Adrenal gland (tissue), 9 donors: ENCODE measurements at regions not wholly inside any gene's neighbourhood (a gene's known extent, or its start where the extent isn't known, plus 50 kb on each side); places are given as distances from the start of the nearest gene placed in this dataset.

Source experiments
- DNase-seq, 7 donors: peaks; one replicate each; pipeline ENCODE4 v3.0.0-alpha.2; 2019 to 2020
- H3K27ac ChIP-seq, 5 donors: fragments of 200-600 bp; sonication (generic) in 4 of 5; 1 replicate in 3 of 5; 2 replicates in 2 of 5; pipeline versions ENCODE4 v1.5.1 to v1.8.0; 2016 to 2020; ENCODE audit warnings: mild to moderate bottlenecking in 1 of 5
- H3K27me3 ChIP-seq: fragments of 200-600 bp; 2 replicates; pipeline ENCODE4 v1.8.0; 2021
- H3K36me3 ChIP-seq, 2 donors: fragments of 200-600 bp; replicated peaks in 1 of 2; 1 replicate in 1 of 2; 2 replicates in 1 of 2; pipeline versions ENCODE4 v1.5.1 to v1.8.0; 2018 to 2022
- H3K4me1 ChIP-seq, 2 donors: fragments of 200-600 bp; replicated peaks in 1 of 2; 1 replicate in 1 of 2; 2 replicates in 1 of 2; pipeline versions ENCODE4 v1.5.1 to v1.8.0; 2018 to 2021
- H3K4me3 ChIP-seq, 4 donors: fragments of 200-600 bp; sonication (generic) in 3 of 4; one replicate each; pipeline ENCODE4 v1.5.1; 2016 to 2018
- H3K9me3 ChIP-seq, 3 donors: fragments of 200-600 bp; sonication (generic) in 1 of 3; replicated peaks in 1 of 3; 1 replicate in 2 of 3; 2 replicates in 1 of 3; pipeline versions ENCODE4 v1.5.1 to v1.8.0; 2016 to 2021
- CTCF ChIP-seq, 6 experiments: fragments of 450-650 bp in 4 of 6; fragments of 200-600 bp in 2 of 6; sonication (generic) in 1 of 6; IDR thresholded peaks; 1 replicate in 5 of 6; 2 replicates in 1 of 6; pipeline versions ENCODE4 v1.5.1 to v1.8.0; 2016 to 2021; ENCODE audit warnings: antibody characterized with exemption in 6 of 6, mild to moderate bottlenecking in 2 of 6, moderate library complexity in 1 of 6
- POLR2A ChIP-seq, 2 donors: fragments of 450-650 bp; IDR thresholded peaks; one replicate each; pipeline ENCODE4 v1.6.1; 2017; ENCODE audit warnings: antibody characterized with exemption in 2 of 2, mild to moderate bottlenecking in 2 of 2, moderate library complexity in 1 of 2
- WGBS, 4 donors: extraction: QIAGEN DNeasy Blood & Tissue Kit in 2 of 4; methylation state at CpG; one replicate each; pipeline versions ENCODE4 v1.1.5 to v1.1.7; 2013 to 2017; 5-methylcytosine and 5-hydroxymethylcytosine counted together
- intact Hi-C, 2 donors: fragments of 100-400 bp; cut with DNase I; formaldehyde crosslinking; loops; one replicate each; pipeline versions ENCODE4 v1.14.1 to v1.15.0; 2022 to 2023
- small RNA-seq, 2 donors: library from RNA; depleted of rRNA; stranded (forward); fragments of <200 nt; gene quantifications; one replicate each; pipeline ENCODE3, GENCODE V24; 2016
- donor health status: healthy with polysubstance abuse.
- donor health status: Bipolar disorder and iron deficiency.
- donor health status: DM: yes; HTN: yes; CAD: no.
- donor health status: DM: no; HTN: no; CAD: no.
- donor health status: DM: no; HTN: no; CAD: no.

GRCh38 chr10:44859546-44860285 is 51.4 kb upstream of the TMEM72 start:
- Histone ChIP-seq H3K4me1 (peaks cover 0 to 9% of the 10 kb centered on the region in 2 donors), H3K27me3 (peaks cover 14% of the 10 kb centered on the region), H3K9me3 (no peaks in the 10 kb centered on the region), H3K4me3 (no peak overlapping the region), H3K27ac (no peak overlapping the region), H3K36me3 (no peaks in the 10 kb centered on the region)
- DNase-seq = no peak
- TF ChIP-seq POLR2A (IDR thresholded peaks at IDR 0.05) (no peak), CTCF (IDR thresholded peaks at IDR 0.05) (no peak)
- intact Hi-C loops = loop anchor here (5.0 to 10.0 kb wide), 4 partner anchors 472 to 1187 kb away; partner anchors contain the start of gene CXCL12 (in 2 of the 2)
- WGBS, 4 donors = 79 to 87% (median 80%) methylated on average over 12 to 13 of the region's 13 CpGs

GRCh38 chr10:44860811-44861736 is 50.1 kb upstream of the TMEM72 start:
- Histone ChIP-seq H3K9me3 (no peaks in the 10 kb centered on the region), H3K4me3 (no peak overlapping the region), H3K27ac (no peak overlapping the region), H3K4me1 (peaks cover 0 to 9% of the 10 kb centered on the region in 2 donors), H3K36me3 (no peaks in the 10 kb centered on the region), H3K27me3 (peaks cover 18% of the 10 kb centered on the region)
- 79 to 87% (median 81%) methylated on average over 7 to 10 of the region's 10 CpGs for WGBS, 4 donors
- no peak for TF ChIP-seq POLR2A (IDR thresholded peaks at IDR 0.05)
- TF ChIP-seq CTCF (IDR thresholded peaks at IDR 0.05) = no peak
- DNase-seq = no peak
- intact Hi-C loops = loop anchor here (5.0 to 10.0 kb wide), 3 partner anchors 476 to 1189 kb away; partner anchors contain the start of gene CXCL12 (in 1 of the 2)

Small RNAs in the stretch of these regions (small RNA-seq; reads per million reads assigned to genes)
- gene AL356157.2 = 0 reads per million in 2 donors
